ENCODE measurements at regions not wholly inside any gene's neighbourhood (a gene's known extent, or its start where the extent isn't known, plus 50 kb on each side); places are given as distances from the start of the nearest gene placed in this dataset.

- in situ Hi-C loops (cut with HindIII; ENCODE audit: low pct_unique_long_range_greater_than_20kb, low sequenced_read_pairs) = no loop called here
- DNase-seq (ENCODE audit: low read depth in 1 of 2, low spot score in 1 of 2) = peak in 1 of 2 experiments; percentile 82
- no peak for TF ChIP-seq JUND (IDR thresholded peaks at IDR 0.05; ENCODE audit: low read depth)
Measured at GRCh38 chr22:27116312-27117086, 459.1 kb downstream of the MIAT start.

GRCh38 chr22:27120036-27120435, 462.6 kb downstream of the MIAT start:
- in situ Hi-C loops (cut with HindIII; ENCODE audit: low pct_unique_long_range_greater_than_20kb, low sequenced_read_pairs) = no loop called here
- no peak for TF ChIP-seq JUND (IDR thresholded peaks at IDR 0.05; ENCODE audit: low read depth)
- no peak for DNase-seq (ENCODE audit: low read depth in 1 of 2, low spot score in 1 of 2)

GRCh38 chr22:27122574-27122973, 465.2 kb downstream of the MIAT start:
- no peak for DNase-seq (ENCODE audit: low read depth in 1 of 2, low spot score in 1 of 2)
- in situ Hi-C loops (cut with HindIII; ENCODE audit: low pct_unique_long_range_greater_than_20kb, low sequenced_read_pairs) = no loop called here
- no peak for TF ChIP-seq JUND (IDR thresholded peaks at IDR 0.05; ENCODE audit: low read depth)

GRCh38 chr22:27123880-27124279, 466.5 kb downstream of the MIAT start:
- in situ Hi-C loops (cut with HindIII; ENCODE audit: low pct_unique_long_range_greater_than_20kb, low sequenced_read_pairs) = no loop called here
- DNase-seq (ENCODE audit: low read depth in 1 of 2, low spot score in 1 of 2) = no peak
- TF ChIP-seq JUND (IDR thresholded peaks at IDR 0.05; ENCODE audit: low read depth) = no peak

GRCh38 chr22:27124351-27124966, 467.1 kb downstream of the MIAT start:
- DNase-seq (ENCODE audit: low read depth in 1 of 2, low spot score in 1 of 2) = no peak
- in situ Hi-C loops (cut with HindIII; ENCODE audit: low pct_unique_long_range_greater_than_20kb, low sequenced_read_pairs) = no loop called here
- no peak for TF ChIP-seq JUND (IDR thresholded peaks at IDR 0.05; ENCODE audit: low read depth)

- in situ Hi-C loops (cut with HindIII; ENCODE audit: low pct_unique_long_range_greater_than_20kb, low sequenced_read_pairs) = no loop called here
- TF ChIP-seq JUND (IDR thresholded peaks at IDR 0.05; ENCODE audit: low read depth) = no peak
- DNase-seq (ENCODE audit: low read depth in 1 of 2, low spot score in 1 of 2) = no peak
Measured at GRCh38 chr22:27125539-27125938, 468.2 kb downstream of the MIAT start.

GRCh38 chr22:27127911-27128310, 470.5 kb downstream of the MIAT start:
- in situ Hi-C loops (cut with HindIII; ENCODE audit: low pct_unique_long_range_greater_than_20kb, low sequenced_read_pairs) = no loop called here
- no peak for TF ChIP-seq JUND (IDR thresholded peaks at IDR 0.05; ENCODE audit: low read depth)
- DNase-seq (ENCODE audit: low read depth in 1 of 2, low spot score in 1 of 2) = no peak

- TF ChIP-seq JUND (IDR thresholded peaks at IDR 0.05; ENCODE audit: low read depth) = no peak
- no peak for DNase-seq (ENCODE audit: low read depth in 1 of 2, low spot score in 1 of 2)
- in situ Hi-C loops (cut with HindIII; ENCODE audit: low pct_unique_long_range_greater_than_20kb, low sequenced_read_pairs) = no loop called here
Measured at GRCh38 chr22:27128461-27129085, 471.2 kb downstream of the MIAT start.

- no peak for TF ChIP-seq JUND (IDR thresholded peaks at IDR 0.05; ENCODE audit: low read depth)
- DNase-seq (ENCODE audit: low read depth in 1 of 2, low spot score in 1 of 2) = no peak
- in situ Hi-C loops (cut with HindIII; ENCODE audit: low pct_unique_long_range_greater_than_20kb, low sequenced_read_pairs) = no loop called here
Measured at GRCh38 chr22:27129266-27129665, 471.9 kb downstream of the MIAT start.

- no peak for TF ChIP-seq JUND (IDR thresholded peaks at IDR 0.05; ENCODE audit: low read depth)
- DNase-seq (ENCODE audit: low read depth in 1 of 2, low spot score in 1 of 2) = no peak
- in situ Hi-C loops (cut with HindIII; ENCODE audit: low pct_unique_long_range_greater_than_20kb, low sequenced_read_pairs) = no loop called here
Measured at GRCh38 chr22:27130906-27131305, 473.5 kb downstream of the MIAT start.

- in situ Hi-C loops (cut with HindIII; ENCODE audit: low pct_unique_long_range_greater_than_20kb, low sequenced_read_pairs) = no loop called here
- TF ChIP-seq JUND (IDR thresholded peaks at IDR 0.05; ENCODE audit: low read depth) = no peak
Measured at GRCh38 chr22:27131346-27131745, 474.0 kb downstream of the MIAT start.

GRCh38 chr22:27132400-27132799, 475.0 kb downstream of the MIAT start:
- no peak for DNase-seq (ENCODE audit: low read depth in 1 of 2, low spot score in 1 of 2)
- no peak for TF ChIP-seq JUND (IDR thresholded peaks at IDR 0.05; ENCODE audit: low read depth)
- in situ Hi-C loops (cut with HindIII; ENCODE audit: low pct_unique_long_range_greater_than_20kb, low sequenced_read_pairs) = no loop called here

More at GRCh38 chr22:27131346-27131745, 474.0 kb downstream of the MIAT start:
- DNase-seq (ENCODE audit: low read depth in 1 of 2, low spot score in 1 of 2) = no peak

- DNase-seq (ENCODE audit: low read depth in 1 of 2, low spot score in 1 of 2) = no peak
- in situ Hi-C loops (cut with HindIII; ENCODE audit: low pct_unique_long_range_greater_than_20kb, low sequenced_read_pairs) = no loop called here
- no peak for TF ChIP-seq JUND (IDR thresholded peaks at IDR 0.05; ENCODE audit: low read depth)
Measured at GRCh38 chr22:27133019-27133431, 475.6 kb downstream of the MIAT start.
